Right lobe of liver (tissue), 6 donors: ENCODE measurements at regions not wholly inside any gene's neighbourhood (a gene's known extent, or its start where the extent isn't known, plus 50 kb on each side); places are given as distances from the start of the nearest gene placed in this dataset.

ENCODE experiments used
- ATAC-seq, 4 donors: fragments of 200-7000 bp; cut with Tn5 transposase; one replicate each; pipeline ENCODE4 v1.9.1; 2020; ENCODE audit warnings: mild to moderate bottlenecking in 4 of 4, moderate library complexity in 4 of 4
- DNase-seq, 3 donors: peaks; one replicate each; pipeline ENCODE4 v3.0.0-alpha.2; 2020
- H3K27ac ChIP-seq, 3 donors: fragments of 200-600 bp; one replicate each; pipeline ENCODE4 v1.8.0; 2022
- H3K27me3 ChIP-seq, 2 donors: fragments of 200-600 bp; one replicate each; pipeline ENCODE4 v1.8.0; 2022
- H3K36me3 ChIP-seq, 4 donors: fragments of 200-600 bp; sonication (generic) in 1 of 4; one replicate each; pipeline versions ENCODE4 v1.5.1 to v1.8.0; 2017 to 2022; ENCODE audit warnings: control low read depth in 1 of 4
- H3K4me1 ChIP-seq, 4 donors: fragments of 200-600 bp; sonication (generic) in 1 of 4; one replicate each; pipeline versions ENCODE4 v1.5.1 to v1.8.0; 2017 to 2022; ENCODE audit warnings: control low read depth in 1 of 4
- H3K4me3 ChIP-seq, 3 donors: fragments of 200-600 bp; one replicate each; pipeline ENCODE4 v1.8.0; 2022
- H3K9me3 ChIP-seq, 4 donors: fragments of 200-600 bp; sonication (generic) in 1 of 4; one replicate each; pipeline versions ENCODE4 v1.5.1 to v1.8.0; 2017 to 2022; ENCODE audit warnings: control low read depth in 1 of 4
- POLR2A ChIP-seq: fragments of 450-650 bp; IDR thresholded peaks from one replicate; pipeline ENCODE4 v1.6.1; 2017; ENCODE audit warnings: antibody characterized with exemption, mild to moderate bottlenecking
- WGBS: methylation state at CpG from one replicate; pipeline ENCODE4 v1.1.6; 2018; ENCODE audit warnings: low coverage, low lambda C conversion rate; ENCODE audit not compliant: insufficient coverage; ENCODE audit errors: missing lambda C conversion rate; 5-methylcytosine and 5-hydroxymethylcytosine counted together
- intact Hi-C, 2 donors: fragments of 100-400 bp; cut with DNase I; formaldehyde crosslinking; loops; one replicate each; pipeline versions ENCODE4 v1.11.2 to v1.14.1; 2022
- TF ChIP-seq, protein P1 (sequence below), 4 donors: fragments of 200-600 bp in 3 of 4; fragments of 450-650 bp in 1 of 4; IDR thresholded peaks; one replicate each; pipeline versions ENCODE4 v1.5.1 to v1.8.0; 2016 to 2022; ENCODE audit warnings: antibody characterized with exemption in 4 of 4, mild to moderate bottlenecking in 2 of 4
- donor health status: DM: no; HTN: yes; CAD: no.
- donor health status: DM: no; HTN: no; CAD: no.
- donor health status: DM: no; HTN: no; CAD: no.
- donor health status: DM: no; HTN: yes; CAD: no.
- donor health status: DM: no; HTN: yes; CAD: no.

- Histone ChIP-seq H3K4me3 (no peak overlapping the region), H3K36me3 (no peaks in the 10 kb centered on the region), H3K4me1 (no peaks in the 10 kb centered on the region), H3K9me3 (no peaks in the 10 kb centered on the region), H3K27ac (no peak overlapping the region), H3K27me3 (no peaks in the 10 kb centered on the region)
- TF ChIP-seq POLR2A, result no peak
- TF ChIP-seq, protein P1, sequence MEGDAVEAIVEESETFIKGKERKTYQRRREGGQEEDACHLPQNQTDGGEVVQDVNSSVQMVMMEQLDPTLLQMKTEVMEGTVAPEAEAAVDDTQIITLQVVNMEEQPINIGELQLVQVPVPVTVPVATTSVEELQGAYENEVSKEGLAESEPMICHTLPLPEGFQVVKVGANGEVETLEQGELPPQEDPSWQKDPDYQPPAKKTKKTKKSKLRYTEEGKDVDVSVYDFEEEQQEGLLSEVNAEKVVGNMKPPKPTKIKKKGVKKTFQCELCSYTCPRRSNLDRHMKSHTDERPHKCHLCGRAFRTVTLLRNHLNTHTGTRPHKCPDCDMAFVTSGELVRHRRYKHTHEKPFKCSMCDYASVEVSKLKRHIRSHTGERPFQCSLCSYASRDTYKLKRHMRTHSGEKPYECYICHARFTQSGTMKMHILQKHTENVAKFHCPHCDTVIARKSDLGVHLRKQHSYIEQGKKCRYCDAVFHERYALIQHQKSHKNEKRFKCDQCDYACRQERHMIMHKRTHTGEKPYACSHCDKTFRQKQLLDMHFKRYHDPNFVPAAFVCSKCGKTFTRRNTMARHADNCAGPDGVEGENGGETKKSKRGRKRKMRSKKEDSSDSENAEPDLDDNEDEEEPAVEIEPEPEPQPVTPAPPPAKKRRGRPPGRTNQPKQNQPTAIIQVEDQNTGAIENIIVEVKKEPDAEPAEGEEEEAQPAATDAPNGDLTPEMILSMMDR (IDR thresholded peaks at IDR 0.05), result no peak
- ATAC-seq, result no peak
- no peak for DNase-seq
- intact Hi-C loops, result no loop called here
- WGBS, result 67% methylated on average over 1 of the region's 2 CpGs
Observed at GRCh38 chr13:46953941-46954340, 57.1 kb upstream of the HTR2A start.

DNA sequence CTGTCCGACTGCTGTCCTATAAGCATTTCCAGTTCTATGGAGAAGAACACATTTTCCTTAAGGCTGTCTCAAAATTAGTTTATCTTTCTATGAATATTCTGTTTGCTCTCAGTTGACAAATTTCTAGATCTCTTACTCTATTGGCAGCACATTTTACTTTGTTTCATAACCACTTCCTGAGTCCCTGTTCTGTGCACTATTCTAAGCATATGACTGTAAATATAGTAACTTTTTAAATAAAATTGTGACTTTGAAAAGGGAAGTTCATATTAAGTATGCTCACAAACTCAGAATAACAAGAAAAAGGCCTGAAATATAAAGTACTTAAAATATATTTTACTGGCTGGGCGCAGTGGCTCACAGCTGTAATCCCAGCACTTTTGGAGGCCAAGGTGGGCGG, 56.5 kb upstream of the HTR2A start:
- Histone ChIP-seq H3K36me3 (no peaks in the 10 kb centered on the region), H3K4me3 (no peak overlapping the region), H3K9me3 (no peaks in the 10 kb centered on the region), H3K27ac (no peak overlapping the region), H3K4me1 (no peaks in the 10 kb centered on the region), H3K27me3 (no peaks in the 10 kb centered on the region)
- TF ChIP-seq POLR2A, result no peak
- TF ChIP-seq, protein P1 (IDR thresholded peaks at IDR 0.05), result no peak
- 68% methylated on average over 2 of the region's 3 CpGs for WGBS
- intact Hi-C loops, result no loop called here
- no peak for ATAC-seq
- no peak for DNase-seq

DNA sequence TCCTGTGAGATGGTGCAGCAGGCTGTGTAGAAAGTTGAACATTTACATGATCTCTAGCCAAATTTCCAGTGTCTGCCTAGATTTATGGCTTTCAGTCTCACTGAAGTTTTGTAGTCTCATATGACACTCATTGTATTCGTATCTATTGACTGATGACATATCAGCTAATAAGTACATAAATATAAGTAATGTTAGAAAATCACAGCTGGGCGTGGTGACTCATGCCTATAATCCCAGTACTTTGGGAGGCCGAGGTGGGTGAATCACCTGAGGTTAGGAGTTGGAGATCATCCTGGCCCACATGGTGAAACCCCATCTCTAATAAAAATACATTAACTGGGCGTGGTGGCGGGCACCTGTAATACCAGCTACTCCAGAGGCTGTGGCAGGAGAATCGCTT, 54.7 kb upstream of the HTR2A start:
- no peak for ATAC-seq
- intact Hi-C loops, result no loop called here
- no peak for TF ChIP-seq POLR2A
- TF ChIP-seq, protein P1 (IDR thresholded peaks at IDR 0.05), result no peak
- no peaks in the 10 kb centered on the region for H3K27me3 ChIP-seq
- H3K27ac ChIP-seq, result no peak overlapping the region
- no peaks in the 10 kb centered on the region for H3K36me3 ChIP-seq
- H3K4me3 ChIP-seq, result no peak overlapping the region
- WGBS, result 81% methylated on average over 6 of the region's 6 CpGs
- DNase-seq, result no peak
- H3K4me1 ChIP-seq, result no peaks in the 10 kb centered on the region
- H3K9me3 ChIP-seq, result no peaks in the 10 kb centered on the region

DNA sequence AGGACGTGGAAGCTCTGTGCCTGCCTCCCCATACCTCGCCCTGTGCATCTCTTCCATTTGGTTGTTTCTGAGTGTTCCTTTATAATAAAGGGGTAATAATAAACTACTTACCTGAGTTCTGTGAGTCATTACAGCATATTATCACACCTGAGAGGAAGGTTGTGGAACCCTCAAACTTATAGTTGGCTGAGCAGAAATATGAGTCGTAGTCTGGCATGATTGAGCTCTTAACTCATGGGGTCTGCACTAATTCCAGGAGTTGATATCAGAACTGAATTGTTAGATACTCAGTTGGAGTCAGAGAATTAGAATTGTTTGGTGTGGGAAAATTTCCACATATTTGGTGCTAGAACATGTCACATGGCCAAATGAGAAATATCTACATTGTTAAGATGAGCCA, 52.4 kb upstream of the HTR2A start:
- H3K36me3 ChIP-seq, result no peaks in the 10 kb centered on the region
- no peak overlapping the region for H3K4me3 ChIP-seq
- no peaks in the 10 kb centered on the region for H3K27me3 ChIP-seq
- no peaks in the 10 kb centered on the region for H3K4me1 ChIP-seq
- H3K27ac ChIP-seq, result no peak overlapping the region
- no peaks in the 10 kb centered on the region for H3K9me3 ChIP-seq
- intact Hi-C loops, result no loop called here
- 89% methylated on average over 3 of the region's 3 CpGs for WGBS
- ATAC-seq (no peak), DNase-seq (no peak)
- TF ChIP-seq POLR2A, result no peak
- TF ChIP-seq, protein P1 (IDR thresholded peaks at IDR 0.05), result no peak

- ATAC-seq (no peak), DNase-seq (no peak)
- H3K4me3 ChIP-seq, result no peak overlapping the region
- 77% methylated on average over 4 of the region's 4 CpGs for WGBS
- H3K27me3 ChIP-seq, result no peaks in the 10 kb centered on the region
- intact Hi-C loops, result no loop called here
- no peaks in the 10 kb centered on the region for H3K9me3 ChIP-seq
- no peaks in the 10 kb centered on the region for H3K36me3 ChIP-seq
- TF ChIP-seq, protein P1 (IDR thresholded peaks at IDR 0.05), result no peak
- TF ChIP-seq POLR2A, result no peak
- no peak overlapping the region for H3K27ac ChIP-seq
- H3K4me1 ChIP-seq, result no peaks in the 10 kb centered on the region
Observed at GRCh38 chr13:46948338-46948737, 51.5 kb upstream of the HTR2A start.
